Vagina (tissue), 2 donors: ENCODE measurements at regions not wholly inside any gene's neighbourhood (a gene's known extent, or its start where the extent isn't known, plus 50 kb on each side); places are given as distances from the start of the nearest gene placed in this dataset.

ENCODE experiments used
- CTCF ChIP-seq, 3 experiments: fragments of 450-650 bp in 2 of 3; fragments of 200-600 bp in 1 of 3; sonication (generic) in 1 of 3; IDR thresholded peaks; one replicate each; pipeline ENCODE4 v1.5.1; 2017 to 2019; ENCODE audit warnings: antibody characterized with exemption in 3 of 3, mild to moderate bottlenecking in 2 of 3, moderate library complexity in 2 of 3
- POLR2A ChIP-seq, 2 donors: fragments of 450-650 bp; IDR thresholded peaks; one replicate each; pipeline ENCODE4 v1.6.1; 2017; ENCODE audit warnings: antibody characterized with exemption in 2 of 2, mild to moderate bottlenecking in 2 of 2, moderate library complexity in 2 of 2

DNA sequence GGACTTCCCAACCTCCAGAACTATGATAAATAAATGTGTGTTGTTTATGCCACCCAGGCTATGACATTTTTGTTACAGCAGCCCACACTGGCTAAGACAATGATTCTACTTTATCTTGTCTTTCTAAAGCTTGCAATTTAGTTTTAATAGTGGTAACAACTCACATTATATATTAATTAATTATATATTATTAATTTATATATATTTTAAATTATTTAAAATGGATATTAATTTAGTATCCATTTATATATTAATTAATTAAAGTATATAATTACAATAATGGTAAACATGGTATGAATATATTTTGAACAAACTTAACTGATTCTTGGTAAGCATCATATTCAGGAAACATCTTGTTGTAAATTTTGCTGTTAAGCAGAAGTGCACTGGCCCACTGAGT, 863.9 kb downstream of the MCTP2 start:
- TF ChIP-seq POLR2A (IDR thresholded peaks at IDR 0.05): no peak
- TF ChIP-seq CTCF (IDR thresholded peaks at IDR 0.05): no peak
